Neural progenitor cell (in vitro differentiated cells): ENCODE measurements at regions not wholly inside any gene's neighbourhood (a gene's known extent, or its start where the extent isn't known, plus 50 kb on each side); places are given as distances from the start of the nearest gene placed in this dataset.

Experiments used
- DNase-seq: peaks from one replicate; pipeline ENCODE4 v3.0.0-alpha.2; 2016; ENCODE audit warnings: low spot score
- H2AFZ ChIP-seq: fragments of 200-600 bp; sonication (generic); replicated peaks from 2 replicates; pipeline ENCODE4 v1.6.1; 2016; ENCODE audit warnings: antibody characterized with exemption
- H3F3A ChIP-seq: fragments of 200-600 bp; sonication (generic); 2 replicates; pipeline ENCODE4 v1.6.1; 2016; ENCODE audit warnings: antibody characterized with exemption, low read depth
- H3K27ac ChIP-seq: fragments of 200-600 bp; sonication (generic); 2 replicates; pipeline ENCODE4 v1.5.1; 2016; ENCODE audit warnings: mild to moderate bottlenecking
- H3K27me3 ChIP-seq: fragments of 200-600 bp; sonication (generic); 2 replicates; pipeline ENCODE4 v1.6.1; 2016; ENCODE audit warnings: mild to moderate bottlenecking, moderate library complexity
- H3K36me3 ChIP-seq: fragments of 200-600 bp; sonication (generic); 2 replicates; pipeline ENCODE4 v1.5.1; 2016
- H3K4me1 ChIP-seq: fragments of 200-600 bp; sonication (generic); 2 replicates; pipeline ENCODE4 v1.6.1; 2016; ENCODE audit warnings: mixed run types
- H3K4me2 ChIP-seq: fragments of 200-600 bp; sonication (generic); 2 replicates; pipeline ENCODE4 v1.6.1; 2016
- H3K4me3 ChIP-seq: fragments of 200-600 bp; sonication (generic); 2 replicates; pipeline ENCODE4 v1.5.1; 2016
- H3K79me2 ChIP-seq: fragments of 200-600 bp; sonication (generic); 2 replicates; pipeline ENCODE4 v1.6.1; 2016; ENCODE audit warnings: low read depth
- H3K9ac ChIP-seq: fragments of 200-600 bp; sonication (generic); 2 replicates; pipeline ENCODE4 v1.6.1; 2016
- H3K9me3 ChIP-seq: fragments of 200-600 bp; sonication (generic); 2 replicates; pipeline ENCODE4 v1.5.1; 2016; ENCODE audit warnings: low read depth
- H4K20me1 ChIP-seq: fragments of 200-600 bp; sonication (generic); 2 replicates; pipeline ENCODE4 v1.6.1; 2016; ENCODE audit warnings: low read depth
- H3K27ac Mint-ChIP-seq: 3 replicates; pipeline ENCODE4 v1.8.0; 2021; ENCODE audit warnings: mixed read lengths
- H3K27me3 Mint-ChIP-seq: 2 replicates; pipeline ENCODE4 v1.8.0; 2022; ENCODE audit warnings: low read depth, mild to moderate bottlenecking, inconsistent platforms, moderate library complexity, mixed read lengths; ENCODE audit not compliant: insufficient read depth
- H3K36me3 Mint-ChIP-seq: 3 replicates; pipeline ENCODE4 v1.8.0; 2021; ENCODE audit warnings: mixed read lengths
- H3K4me1 Mint-ChIP-seq: 3 replicates; pipeline ENCODE4 v1.8.0; 2021; ENCODE audit warnings: mixed read lengths
- H3K4me3 Mint-ChIP-seq: 3 replicates; pipeline ENCODE4 v1.8.0; 2021; ENCODE audit warnings: mild to moderate bottlenecking, moderate library complexity, mixed read lengths
- H3K9me3 Mint-ChIP-seq: 3 replicates; pipeline ENCODE4 v1.8.0; 2020; ENCODE audit warnings: mixed read lengths
- EZH2 ChIP-seq: fragments of 200-600 bp; sonication (generic); IDR thresholded peaks from 2 replicates; pipeline ENCODE4 v1.6.1; 2017; ENCODE audit warnings: antibody characterized with exemption, mild to moderate bottlenecking, moderate library complexity
- EZH2phosphoT487 ChIP-seq: fragments of 200-600 bp; sonication (generic); IDR thresholded peaks from 2 replicates; pipeline ENCODE4 v1.6.1; 2017; ENCODE audit warnings: antibody characterized with exemption
- TF ChIP-seq, protein P1 (sequence below): fragments of 200-600 bp; sonication (generic); IDR thresholded peaks from 2 replicates; pipeline ENCODE4 v1.5.1; 2017; ENCODE audit warnings: antibody characterized with exemption, mild to moderate bottlenecking

- no peaks in the 10 kb centered on the region for H3K27me3 Mint-ChIP-seq
- TF ChIP-seq, protein P1, sequence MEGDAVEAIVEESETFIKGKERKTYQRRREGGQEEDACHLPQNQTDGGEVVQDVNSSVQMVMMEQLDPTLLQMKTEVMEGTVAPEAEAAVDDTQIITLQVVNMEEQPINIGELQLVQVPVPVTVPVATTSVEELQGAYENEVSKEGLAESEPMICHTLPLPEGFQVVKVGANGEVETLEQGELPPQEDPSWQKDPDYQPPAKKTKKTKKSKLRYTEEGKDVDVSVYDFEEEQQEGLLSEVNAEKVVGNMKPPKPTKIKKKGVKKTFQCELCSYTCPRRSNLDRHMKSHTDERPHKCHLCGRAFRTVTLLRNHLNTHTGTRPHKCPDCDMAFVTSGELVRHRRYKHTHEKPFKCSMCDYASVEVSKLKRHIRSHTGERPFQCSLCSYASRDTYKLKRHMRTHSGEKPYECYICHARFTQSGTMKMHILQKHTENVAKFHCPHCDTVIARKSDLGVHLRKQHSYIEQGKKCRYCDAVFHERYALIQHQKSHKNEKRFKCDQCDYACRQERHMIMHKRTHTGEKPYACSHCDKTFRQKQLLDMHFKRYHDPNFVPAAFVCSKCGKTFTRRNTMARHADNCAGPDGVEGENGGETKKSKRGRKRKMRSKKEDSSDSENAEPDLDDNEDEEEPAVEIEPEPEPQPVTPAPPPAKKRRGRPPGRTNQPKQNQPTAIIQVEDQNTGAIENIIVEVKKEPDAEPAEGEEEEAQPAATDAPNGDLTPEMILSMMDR = no peak
- no peak for TF ChIP-seq EZH2
These were observed 280.4 kb downstream of the KLHL4 start for GRCh38 chrX:87798039-87798438.

GRCh38 chrX:87805829-87806490 is 288.4 kb downstream of the KLHL4 start:
- no peak overlapping the region for H3K27ac ChIP-seq
- H3F3A ChIP-seq = no peaks in the 10 kb centered on the region
- Mint-ChIP-seq H3K27ac (no peak overlapping the region), H3K4me3 (no peak overlapping the region), H3K9me3 (no peaks in the 10 kb centered on the region), H3K4me1 (no peaks in the 10 kb centered on the region), H3K27me3 (no peaks in the 10 kb centered on the region), H3K36me3 (no peaks in the 10 kb centered on the region)
- H3K27me3 ChIP-seq = no peaks in the 10 kb centered on the region
- TF ChIP-seq EZH2phosphoT487 = no peak
- TF ChIP-seq, protein P1 = no peak
- TF ChIP-seq EZH2 = no peak
- no peaks in the 10 kb centered on the region for H4K20me1 ChIP-seq
- no peak overlapping the region for H3K4me3 ChIP-seq
- peaks cover 8% of the 10 kb centered on the region for H3K4me1 ChIP-seq
- H3K79me2 ChIP-seq = no peaks in the 10 kb centered on the region
- H3K9ac ChIP-seq = no peak overlapping the region
- no peaks in the 10 kb centered on the region for H3K36me3 ChIP-seq
- no peaks in the 10 kb centered on the region for H3K9me3 ChIP-seq
- H2AFZ ChIP-seq = no peak overlapping the region
- no peak overlapping the region for H3K4me2 ChIP-seq
- no peak for DNase-seq

More at GRCh38 chrX:87798039-87798438, 280.4 kb downstream of the KLHL4 start:
- H3K4me2 ChIP-seq = no peak overlapping the region
- H2AFZ ChIP-seq = no peak overlapping the region
- no peak overlapping the region for H3K27ac ChIP-seq
- H3F3A ChIP-seq = no peaks in the 10 kb centered on the region
- DNase-seq = no peak
- Mint-ChIP-seq H3K36me3 (no peaks in the 10 kb centered on the region), H3K4me3 (no peak overlapping the region), H3K4me1 (no peaks in the 10 kb centered on the region), H3K27ac (no peak overlapping the region), H3K9me3 (no peaks in the 10 kb centered on the region)
- no peak overlapping the region for H3K4me3 ChIP-seq
- no peaks in the 10 kb centered on the region for H3K79me2 ChIP-seq
- no peak overlapping the region for H3K9ac ChIP-seq
- H3K9me3 ChIP-seq = no peaks in the 10 kb centered on the region
- no peaks in the 10 kb centered on the region for H3K36me3 ChIP-seq
- no peaks in the 10 kb centered on the region for H4K20me1 ChIP-seq
- H3K4me1 ChIP-seq = peaks cover 8% of the 10 kb centered on the region
- no peaks in the 10 kb centered on the region for H3K27me3 ChIP-seq

- Histone ChIP-seq H3K9ac (no peak overlapping the region), H3K4me3 (no peak overlapping the region), H3K4me1 (no peaks in the 10 kb centered on the region), H3K36me3 (no peaks in the 10 kb centered on the region), H3K79me2 (no peaks in the 10 kb centered on the region), H3K27me3 (no peaks in the 10 kb centered on the region), H3K4me2 (no peak overlapping the region), H4K20me1 (no peaks in the 10 kb centered on the region), H2AFZ (no peak overlapping the region), H3K27ac (no peak overlapping the region), H3F3A (no peaks in the 10 kb centered on the region), H3K9me3 (no peaks in the 10 kb centered on the region)
- DNase-seq = no peak
- Mint-ChIP-seq H3K4me3 (no peak overlapping the region), H3K36me3 (no peaks in the 10 kb centered on the region), H3K27ac (no peak overlapping the region), H3K27me3 (no peaks in the 10 kb centered on the region), H3K9me3 (no peaks in the 10 kb centered on the region), H3K4me1 (no peaks in the 10 kb centered on the region)
- TF ChIP-seq EZH2 = no peak
- TF ChIP-seq EZH2phosphoT487 = no peak
- TF ChIP-seq, protein P1 = no peak
These were observed 291.1 kb downstream of the KLHL4 start for GRCh38 chrX:87808576-87809243.
